ENCODE measurements at regions not wholly inside any gene's neighbourhood (a gene's known extent, or its start where the extent isn't known, plus 50 kb on each side); places are given as distances from the start of the nearest gene placed in this dataset.

DNA sequence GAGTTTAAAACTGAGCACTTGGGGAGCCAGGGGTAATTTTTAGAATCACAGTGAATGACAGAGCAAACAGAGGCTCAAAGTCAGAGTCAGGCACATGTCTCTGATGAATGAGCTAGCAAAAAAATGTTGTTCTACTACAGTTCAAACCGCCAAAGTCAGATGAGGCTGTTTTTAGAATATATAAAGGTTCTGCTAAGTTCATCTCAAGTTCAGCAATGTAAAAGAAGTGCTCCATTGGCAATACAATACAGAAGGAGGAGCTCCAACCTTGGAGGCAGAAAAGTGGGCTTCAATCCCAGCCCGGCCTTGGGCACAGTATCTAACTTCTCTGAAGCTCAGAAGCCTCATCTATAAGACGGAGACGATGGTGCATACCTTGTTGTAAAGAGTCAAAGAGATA is 70.1 kb upstream of the IPO5 start:
- 54 to 70% (median 69%) methylated on average over 4 of the region's 4 CpGs for WGBS, 4 donors
- Histone ChIP-seq H3K9me3 (no peaks in the 10 kb centered on the region), H3K36me3 (no peaks in the 10 kb centered on the region), H3K27ac (no peak overlapping the region), H3K4me1 (peaks cover 0 to 9% (median 0%) of the 10 kb centered on the region in 12 donors), H3K4me3 (no peak overlapping the region), H3K27me3 (no peaks in the 10 kb centered on the region)
- ATAC-seq: peak in 1 of 4 donors; percentile 28
- DNase-seq: no peak
- TF ChIP-seq, protein P1, sequence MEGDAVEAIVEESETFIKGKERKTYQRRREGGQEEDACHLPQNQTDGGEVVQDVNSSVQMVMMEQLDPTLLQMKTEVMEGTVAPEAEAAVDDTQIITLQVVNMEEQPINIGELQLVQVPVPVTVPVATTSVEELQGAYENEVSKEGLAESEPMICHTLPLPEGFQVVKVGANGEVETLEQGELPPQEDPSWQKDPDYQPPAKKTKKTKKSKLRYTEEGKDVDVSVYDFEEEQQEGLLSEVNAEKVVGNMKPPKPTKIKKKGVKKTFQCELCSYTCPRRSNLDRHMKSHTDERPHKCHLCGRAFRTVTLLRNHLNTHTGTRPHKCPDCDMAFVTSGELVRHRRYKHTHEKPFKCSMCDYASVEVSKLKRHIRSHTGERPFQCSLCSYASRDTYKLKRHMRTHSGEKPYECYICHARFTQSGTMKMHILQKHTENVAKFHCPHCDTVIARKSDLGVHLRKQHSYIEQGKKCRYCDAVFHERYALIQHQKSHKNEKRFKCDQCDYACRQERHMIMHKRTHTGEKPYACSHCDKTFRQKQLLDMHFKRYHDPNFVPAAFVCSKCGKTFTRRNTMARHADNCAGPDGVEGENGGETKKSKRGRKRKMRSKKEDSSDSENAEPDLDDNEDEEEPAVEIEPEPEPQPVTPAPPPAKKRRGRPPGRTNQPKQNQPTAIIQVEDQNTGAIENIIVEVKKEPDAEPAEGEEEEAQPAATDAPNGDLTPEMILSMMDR (IDR thresholded peaks at IDR 0.05): no peak
- TF ChIP-seq POLR2A (IDR thresholded peaks at IDR 0.05): no peak
- intact Hi-C loops (cut with DNase I): no loop called here

DNA sequence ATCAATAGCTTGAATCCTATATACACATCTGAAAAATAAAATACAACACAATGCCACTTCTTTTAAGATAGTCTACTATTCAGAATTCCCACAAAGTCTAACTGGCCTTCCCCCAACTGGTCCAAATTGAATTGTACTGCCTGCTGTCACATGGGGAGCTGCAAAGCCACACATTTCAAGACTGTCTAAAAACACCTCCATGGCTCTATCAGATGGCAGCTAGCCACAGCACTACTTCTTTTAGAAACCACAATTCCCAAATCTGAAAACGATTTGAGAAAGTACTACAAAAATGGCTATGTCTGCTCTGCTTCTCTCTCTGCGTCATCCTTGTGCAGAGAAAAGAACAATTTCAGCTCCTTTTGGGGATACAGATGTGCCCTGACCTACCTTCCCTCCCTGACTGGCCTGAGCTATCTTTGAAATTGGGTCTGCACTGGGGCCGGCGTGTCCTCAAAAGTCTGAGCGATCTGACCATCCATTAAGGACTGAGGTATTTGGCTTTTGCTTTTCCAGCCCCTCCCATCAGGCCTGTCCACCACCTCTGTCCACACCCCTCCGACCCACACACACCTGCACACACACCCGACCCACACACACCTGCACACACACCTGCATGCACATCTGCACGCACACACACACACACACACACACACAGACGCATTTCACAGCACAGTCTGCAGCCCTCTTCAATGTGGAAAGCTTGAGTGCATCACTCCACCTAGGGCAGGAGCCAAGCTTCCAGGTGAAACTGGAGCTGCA is 68.6 kb upstream of the IPO5 start:
- Histone ChIP-seq H3K36me3 (no peaks in the 10 kb centered on the region), H3K4me1 (peaks cover 0 to 13% (median 2%) of the 10 kb centered on the region in 12 donors), H3K9me3 (no peaks in the 10 kb centered on the region), H3K27me3 (no peaks in the 10 kb centered on the region), H3K27ac (no peak overlapping the region), H3K4me3 (no peak overlapping the region)
- intact Hi-C loops (cut with DNase I): no loop called here
- 82 to 90% (median 84%) methylated on average over 9 of the region's 9 CpGs for WGBS, 4 donors
- ATAC-seq: no peak
- TF ChIP-seq, protein P1 (IDR thresholded peaks at IDR 0.05): no peak
- TF ChIP-seq POLR2A (IDR thresholded peaks at IDR 0.05): no peak
- no peak for DNase-seq

DNA sequence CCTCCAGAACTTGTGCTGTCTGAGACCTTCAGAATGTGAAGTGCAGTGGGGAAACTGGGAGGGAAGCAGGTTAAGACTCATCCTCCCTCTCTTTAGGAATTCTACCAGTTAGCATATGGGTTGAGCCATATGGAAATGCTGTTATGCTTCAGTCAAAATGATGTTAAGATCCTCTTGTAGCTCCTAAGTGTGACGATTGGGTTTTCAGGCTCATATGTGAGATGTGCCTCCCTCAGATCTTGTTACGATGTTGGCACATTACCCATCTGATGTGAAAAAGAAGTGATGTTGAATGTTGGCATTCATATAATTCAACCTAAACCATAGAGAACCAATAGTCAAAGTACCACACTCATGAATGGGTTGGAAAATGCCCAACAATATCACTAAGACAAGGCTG is 67.8 kb upstream of the IPO5 start:
- TF ChIP-seq, protein P1 (IDR thresholded peaks at IDR 0.05): no peak
- TF ChIP-seq POLR2A (IDR thresholded peaks at IDR 0.05): no peak
- WGBS, 4 donors: 92 to 98% (median 94%) methylated on average over 2 of the region's 2 CpGs
- no peak overlapping the region for H3K27ac ChIP-seq
- H3K27me3 ChIP-seq: no peaks in the 10 kb centered on the region
- H3K4me1 ChIP-seq: peaks cover 0 to 12% (median 2%) of the 10 kb centered on the region in 12 donors
- H3K36me3 ChIP-seq: no peaks in the 10 kb centered on the region
- intact Hi-C loops (cut with DNase I): no loop called here
- no peak for ATAC-seq
- H3K4me3 ChIP-seq: no peak overlapping the region
- no peak for DNase-seq
- no peaks in the 10 kb centered on the region for H3K9me3 ChIP-seq

DNA sequence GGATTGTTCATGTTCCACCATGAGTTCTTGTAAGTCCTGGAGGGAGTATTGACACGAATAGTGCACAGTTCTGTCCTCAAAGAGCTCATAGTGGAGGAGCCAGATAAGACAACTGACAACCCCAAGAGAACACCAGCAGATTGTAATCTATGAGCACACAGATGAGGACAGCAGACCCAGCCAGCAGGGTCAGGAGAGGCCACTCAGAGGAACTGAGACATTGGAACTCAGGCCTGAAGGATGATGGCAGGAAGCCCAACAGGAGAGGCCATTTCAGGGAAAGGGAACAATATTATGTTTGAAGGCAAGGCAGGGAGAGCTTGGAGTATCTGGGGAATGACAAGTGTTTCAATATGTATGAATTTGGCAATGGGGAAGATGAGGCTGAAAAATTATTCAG is 63.7 kb upstream of the IPO5 start:
- ATAC-seq (peak; percentile 47 to 78 (median 62)), DNase-seq (peak; percentile 16 to 62 (median 40))
- TF ChIP-seq, protein P1 (IDR thresholded peaks at IDR 0.05): no peak
- no peak for TF ChIP-seq POLR2A (IDR thresholded peaks at IDR 0.05)
- WGBS, 4 donors: 24 to 38% (median 34%) methylated on average over 1 of the region's 1 CpG
- Histone ChIP-seq H3K9me3 (no peaks in the 10 kb centered on the region), H3K27ac (peak overlapping the region in 1 of 12 donors; percentile 13), H3K36me3 (no peaks in the 10 kb centered on the region), H3K4me1 (peaks cover 0 to 12% (median 2%) of the 10 kb centered on the region in 12 donors), H3K27me3 (no peaks in the 10 kb centered on the region), H3K4me3 (no peak overlapping the region)
- intact Hi-C loops (cut with DNase I): no loop called here
